ENCODE measurements at regions not wholly inside any gene's neighbourhood (a gene's known extent, or its start where the extent isn't known, plus 50 kb on each side); places are given as distances from the start of the nearest gene placed in this dataset.

GRCh38 chr12:127205781-127206555 lies 1061.0 kb upstream of the TMEM132C start:
- Histone ChIP-seq H3K9ac (ENCODE audit: low read depth in 1 of 3, low read length in 3 of 3) (no peak overlapping the region), H3K36me3 (ENCODE audit: control insufficient read depth in 3 of 3, insufficient read depth in 3 of 3, low read length in 3 of 3) (no peaks in the 10 kb centered on the region), H3K27me3 (ENCODE audit: control insufficient read depth in 3 of 3, insufficient read depth in 3 of 3, low read length in 3 of 3) (no peaks in the 10 kb centered on the region), H3K4me1 (ENCODE audit: control insufficient read depth in 3 of 3, insufficient read depth in 3 of 3, low read length in 3 of 3) (no peaks in the 10 kb centered on the region), H3K27ac (ENCODE audit: low read depth, low read length) (no peak overlapping the region), H3K9me3 (ENCODE audit: control insufficient read depth in 3 of 3, low read length in 3 of 3) (no peaks in the 10 kb centered on the region), H3K4me3 (ENCODE audit: low read length in 3 of 3) (no peak overlapping the region)

GRCh38 chr12:127209318-127209717 lies 1057.7 kb upstream of the TMEM132C start:
- Histone ChIP-seq H3K4me1 (ENCODE audit: control insufficient read depth in 3 of 3, insufficient read depth in 3 of 3, low read length in 3 of 3) (no peaks in the 10 kb centered on the region), H3K36me3 (ENCODE audit: control insufficient read depth in 3 of 3, insufficient read depth in 3 of 3, low read length in 3 of 3) (no peaks in the 10 kb centered on the region), H3K27ac (ENCODE audit: low read depth, low read length) (no peak overlapping the region), H3K9ac (ENCODE audit: low read depth in 1 of 3, low read length in 3 of 3) (no peak overlapping the region), H3K4me3 (ENCODE audit: low read length in 3 of 3) (no peak overlapping the region), H3K9me3 (ENCODE audit: control insufficient read depth in 3 of 3, low read length in 3 of 3) (no peaks in the 10 kb centered on the region), H3K27me3 (ENCODE audit: control insufficient read depth in 3 of 3, insufficient read depth in 3 of 3, low read length in 3 of 3) (no peaks in the 10 kb centered on the region)

- Histone ChIP-seq H3K9ac (ENCODE audit: low read depth in 1 of 3, low read length in 3 of 3) (no peak overlapping the region), H3K4me3 (ENCODE audit: low read length in 3 of 3) (no peak overlapping the region), H3K9me3 (ENCODE audit: control insufficient read depth in 3 of 3, low read length in 3 of 3) (no peaks in the 10 kb centered on the region), H3K27ac (ENCODE audit: low read depth, low read length) (no peak overlapping the region), H3K4me1 (ENCODE audit: control insufficient read depth in 3 of 3, insufficient read depth in 3 of 3, low read length in 3 of 3) (no peaks in the 10 kb centered on the region), H3K27me3 (ENCODE audit: control insufficient read depth in 3 of 3, insufficient read depth in 3 of 3, low read length in 3 of 3) (no peaks in the 10 kb centered on the region), H3K36me3 (ENCODE audit: control insufficient read depth in 3 of 3, insufficient read depth in 3 of 3, low read length in 3 of 3) (no peaks in the 10 kb centered on the region)
Measured at GRCh38 chr12:127214186-127214585, 1052.8 kb upstream of the TMEM132C start.

- Histone ChIP-seq H3K27me3 (ENCODE audit: control insufficient read depth in 3 of 3, insufficient read depth in 3 of 3, low read length in 3 of 3) (no peaks in the 10 kb centered on the region), H3K9me3 (ENCODE audit: control insufficient read depth in 3 of 3, low read length in 3 of 3) (no peaks in the 10 kb centered on the region), H3K36me3 (ENCODE audit: control insufficient read depth in 3 of 3, insufficient read depth in 3 of 3, low read length in 3 of 3) (no peaks in the 10 kb centered on the region), H3K4me1 (ENCODE audit: control insufficient read depth in 3 of 3, insufficient read depth in 3 of 3, low read length in 3 of 3) (no peaks in the 10 kb centered on the region), H3K27ac (ENCODE audit: low read depth, low read length) (no peak overlapping the region), H3K9ac (ENCODE audit: low read depth in 1 of 3, low read length in 3 of 3) (no peak overlapping the region), H3K4me3 (ENCODE audit: low read length in 3 of 3) (no peak overlapping the region)
Measured at GRCh38 chr12:127223011-127223410, 1044.0 kb upstream of the TMEM132C start.

GRCh38 chr12:127223731-127224130 lies 1043.2 kb upstream of the TMEM132C start:
- Histone ChIP-seq H3K4me3 (ENCODE audit: low read length in 3 of 3) (no peak overlapping the region), H3K27ac (ENCODE audit: low read depth, low read length) (no peak overlapping the region), H3K9me3 (ENCODE audit: control insufficient read depth in 3 of 3, low read length in 3 of 3) (no peaks in the 10 kb centered on the region), H3K36me3 (ENCODE audit: control insufficient read depth in 3 of 3, insufficient read depth in 3 of 3, low read length in 3 of 3) (no peaks in the 10 kb centered on the region), H3K4me1 (ENCODE audit: control insufficient read depth in 3 of 3, insufficient read depth in 3 of 3, low read length in 3 of 3) (no peaks in the 10 kb centered on the region), H3K27me3 (ENCODE audit: control insufficient read depth in 3 of 3, insufficient read depth in 3 of 3, low read length in 3 of 3) (no peaks in the 10 kb centered on the region), H3K9ac (ENCODE audit: low read depth in 1 of 3, low read length in 3 of 3) (no peak overlapping the region)

- Histone ChIP-seq H3K27me3 (ENCODE audit: control insufficient read depth in 3 of 3, insufficient read depth in 3 of 3, low read length in 3 of 3) (no peaks in the 10 kb centered on the region), H3K36me3 (ENCODE audit: control insufficient read depth in 3 of 3, insufficient read depth in 3 of 3, low read length in 3 of 3) (no peaks in the 10 kb centered on the region), H3K27ac (ENCODE audit: low read depth, low read length) (no peak overlapping the region), H3K9ac (ENCODE audit: low read depth in 1 of 3, low read length in 3 of 3) (no peak overlapping the region), H3K4me1 (ENCODE audit: control insufficient read depth in 3 of 3, insufficient read depth in 3 of 3, low read length in 3 of 3) (no peaks in the 10 kb centered on the region), H3K4me3 (ENCODE audit: low read length in 3 of 3) (no peak overlapping the region), H3K9me3 (ENCODE audit: control insufficient read depth in 3 of 3, low read length in 3 of 3) (no peaks in the 10 kb centered on the region)
Measured at GRCh38 chr12:127230843-127231260, 1036.1 kb upstream of the TMEM132C start.

GRCh38 chr12:127231371-127231770 lies 1035.6 kb upstream of the TMEM132C start:
- Histone ChIP-seq H3K9ac (ENCODE audit: low read depth in 1 of 3, low read length in 3 of 3) (no peak overlapping the region), H3K27me3 (ENCODE audit: control insufficient read depth in 3 of 3, insufficient read depth in 3 of 3, low read length in 3 of 3) (no peaks in the 10 kb centered on the region), H3K9me3 (ENCODE audit: control insufficient read depth in 3 of 3, low read length in 3 of 3) (no peaks in the 10 kb centered on the region), H3K36me3 (ENCODE audit: control insufficient read depth in 3 of 3, insufficient read depth in 3 of 3, low read length in 3 of 3) (no peaks in the 10 kb centered on the region), H3K4me1 (ENCODE audit: control insufficient read depth in 3 of 3, insufficient read depth in 3 of 3, low read length in 3 of 3) (no peaks in the 10 kb centered on the region), H3K4me3 (ENCODE audit: low read length in 3 of 3) (no peak overlapping the region), H3K27ac (ENCODE audit: low read depth, low read length) (no peak overlapping the region)

GRCh38 chr12:127233016-127233415 lies 1034.0 kb upstream of the TMEM132C start:
- Histone ChIP-seq H3K4me3 (ENCODE audit: low read length in 3 of 3) (no peak overlapping the region), H3K9ac (ENCODE audit: low read depth in 1 of 3, low read length in 3 of 3) (no peak overlapping the region), H3K4me1 (ENCODE audit: control insufficient read depth in 3 of 3, insufficient read depth in 3 of 3, low read length in 3 of 3) (no peaks in the 10 kb centered on the region), H3K9me3 (ENCODE audit: control insufficient read depth in 3 of 3, low read length in 3 of 3) (no peaks in the 10 kb centered on the region), H3K36me3 (ENCODE audit: control insufficient read depth in 3 of 3, insufficient read depth in 3 of 3, low read length in 3 of 3) (no peaks in the 10 kb centered on the region), H3K27me3 (ENCODE audit: control insufficient read depth in 3 of 3, insufficient read depth in 3 of 3, low read length in 3 of 3) (no peaks in the 10 kb centered on the region), H3K27ac (ENCODE audit: low read depth, low read length) (no peak overlapping the region)

- Histone ChIP-seq H3K4me1 (ENCODE audit: control insufficient read depth in 3 of 3, insufficient read depth in 3 of 3, low read length in 3 of 3) (no peaks in the 10 kb centered on the region), H3K9me3 (ENCODE audit: control insufficient read depth in 3 of 3, low read length in 3 of 3) (no peaks in the 10 kb centered on the region), H3K27me3 (ENCODE audit: control insufficient read depth in 3 of 3, insufficient read depth in 3 of 3, low read length in 3 of 3) (no peaks in the 10 kb centered on the region), H3K9ac (ENCODE audit: low read depth in 1 of 3, low read length in 3 of 3) (no peak overlapping the region), H3K4me3 (ENCODE audit: low read length in 3 of 3) (no peak overlapping the region), H3K36me3 (ENCODE audit: control insufficient read depth in 3 of 3, insufficient read depth in 3 of 3, low read length in 3 of 3) (no peaks in the 10 kb centered on the region), H3K27ac (ENCODE audit: low read depth, low read length) (no peak overlapping the region)
Measured at GRCh38 chr12:127235761-127236160, 1031.2 kb upstream of the TMEM132C start.

GRCh38 chr12:127236491-127236890 lies 1030.5 kb upstream of the TMEM132C start:
- no peaks in the 10 kb centered on the region for H3K36me3 ChIP-seq (ENCODE audit: control insufficient read depth in 3 of 3, insufficient read depth in 3 of 3, low read length in 3 of 3)
- H3K27ac ChIP-seq (ENCODE audit: low read depth, low read length), result no peak overlapping the region
- no peak overlapping the region for H3K9ac ChIP-seq (ENCODE audit: low read depth in 1 of 3, low read length in 3 of 3)
- H3K4me3 ChIP-seq (ENCODE audit: low read length in 3 of 3), result no peak overlapping the region
- peaks cover 0 to 2% (median 0%) of the 10 kb centered on the region in 3 donors for H3K9me3 ChIP-seq (ENCODE audit: control insufficient read depth in 3 of 3, low read length in 3 of 3)
- no peaks in the 10 kb centered on the region for H3K4me1 ChIP-seq (ENCODE audit: control insufficient read depth in 3 of 3, insufficient read depth in 3 of 3, low read length in 3 of 3)
- H3K27me3 ChIP-seq (ENCODE audit: control insufficient read depth in 3 of 3, insufficient read depth in 3 of 3, low read length in 3 of 3), result no peaks in the 10 kb centered on the region

Measured in skeletal muscle tissue (tissue), 3 donors.